Astrocyte (in vitro differentiated cells and primary cell): ENCODE measurements at regions not wholly inside any gene's neighbourhood (a gene's known extent, or its start where the extent isn't known, plus 50 kb on each side); places are given as distances from the start of the nearest gene placed in this dataset.

Source experiments
- DNase-seq: peaks from one replicate; pipeline ENCODE4 v3.0.0-alpha.2; 2010; ENCODE audit warnings: low read depth
- FAIRE-seq: peaks from 2 replicates; lab custom pipeline; 2011; peaks lifted over from hg19 to GRCh38; lab: Jason Lieb, UNC
- H2AFZ ChIP-seq: 2 replicates; pipeline ENCODE4 v1.6.0; 2012; ENCODE audit warnings: low read depth, low read length, inconsistent platforms
- H3K27ac ChIP-seq: 2 replicates; pipeline ENCODE4 v1.5.1; 2011; ENCODE audit warnings: low read depth, low read length, inconsistent platforms
- H3K27me3 ChIP-seq: 2 replicates; pipeline ENCODE4 v1.6.0; 2011; ENCODE audit warnings: low read length, inconsistent platforms; ENCODE audit not compliant: insufficient read depth
- H3K36me3 ChIP-seq: 2 replicates; pipeline ENCODE4 v1.5.1; 2011; ENCODE audit warnings: low read length, inconsistent platforms; ENCODE audit not compliant: insufficient read depth
- H3K4me1 ChIP-seq: 2 replicates; pipeline ENCODE4 v1.5.1; 2011; ENCODE audit warnings: low read length, inconsistent platforms; ENCODE audit not compliant: insufficient read depth
- H3K4me2 ChIP-seq: 2 replicates; pipeline ENCODE4 v1.6.0; 2012; ENCODE audit warnings: low read length, inconsistent platforms
- H3K4me3 ChIP-seq: 2 replicates; pipeline ENCODE4 v1.5.1; 2011; ENCODE audit warnings: low read depth, mild to moderate bottlenecking, low read length, inconsistent platforms; ENCODE audit not compliant: insufficient read depth
- H3K79me2 ChIP-seq: 2 replicates; pipeline ENCODE4 v1.6.0; 2012; ENCODE audit warnings: mild to moderate bottlenecking, low read length, inconsistent platforms; ENCODE audit not compliant: insufficient read depth
- H3K9ac ChIP-seq: 2 replicates; pipeline ENCODE4 v1.6.0; 2012; ENCODE audit warnings: mild to moderate bottlenecking, low read length, inconsistent platforms
- H3K9me3 ChIP-seq: 2 replicates; pipeline ENCODE4 v1.5.1; 2012; ENCODE audit warnings: low read depth, mild to moderate bottlenecking, low read length, inconsistent platforms; ENCODE audit not compliant: insufficient read depth
- H4K20me1 ChIP-seq: 2 replicates; pipeline ENCODE4 v1.6.0; 2012; ENCODE audit warnings: low read length, inconsistent platforms; ENCODE audit not compliant: insufficient read depth
- H3K27ac Mint-ChIP-seq: one replicate; pipeline ENCODE4 v1.8.0; 2021; ENCODE audit warnings: mild to moderate bottlenecking, mixed read lengths; ENCODE audit not compliant: unreplicated experiment
- H3K27me3 Mint-ChIP-seq: one replicate; pipeline ENCODE4 v1.8.0; 2021; ENCODE audit warnings: low read depth, mixed read lengths; ENCODE audit not compliant: unreplicated experiment
- H3K36me3 Mint-ChIP-seq: one replicate; pipeline ENCODE4 v1.8.0; 2021; ENCODE audit warnings: low read depth, mixed read lengths; ENCODE audit not compliant: unreplicated experiment
- H3K4me1 Mint-ChIP-seq: one replicate; pipeline ENCODE4 v1.8.0; 2021; ENCODE audit warnings: low read depth, mixed read lengths; ENCODE audit not compliant: unreplicated experiment
- H3K4me3 Mint-ChIP-seq: one replicate; pipeline ENCODE4 v1.8.0; 2021; ENCODE audit warnings: mild to moderate bottlenecking, moderate library complexity, mixed read lengths; ENCODE audit not compliant: unreplicated experiment
- H3K9me3 Mint-ChIP-seq: one replicate; pipeline ENCODE4 v1.8.0; 2021; ENCODE audit warnings: mild to moderate bottlenecking, mixed read lengths; ENCODE audit not compliant: unreplicated experiment
- CTCF ChIP-seq: IDR thresholded peaks from 2 replicates; pipeline ENCODE4 v1.5.1; 2011; ENCODE audit warnings: low read depth, mild to moderate bottlenecking, inconsistent platforms, low read length, moderate library complexity; ENCODE audit not compliant: insufficient read depth
- EZH2 ChIP-seq: IDR thresholded peaks from 2 replicates; pipeline ENCODE4 v1.6.1; 2012; ENCODE audit warnings: mild to moderate bottlenecking, low read length, inconsistent platforms; ENCODE audit not compliant: insufficient read depth

- no peaks in the 10 kb centered on the region for H3K36me3 Mint-ChIP-seq
- no peaks in the 10 kb centered on the region for H3K79me2 ChIP-seq
- TF ChIP-seq CTCF, result no peak
- TF ChIP-seq EZH2, result no peak
- H3K36me3 ChIP-seq, result no peaks in the 10 kb centered on the region
- DNase-seq (no peak), FAIRE-seq (no peak)
- no peaks in the 10 kb centered on the region for H3K27me3 ChIP-seq
- no peak overlapping the region for H3K4me3 ChIP-seq
- no peak overlapping the region for H2AFZ ChIP-seq
- no peak overlapping the region for H3K4me3 Mint-ChIP-seq
- H3K27me3 Mint-ChIP-seq, result peaks cover 41% of the 10 kb centered on the region
- peak overlapping the region; percentile 24 for H3K4me2 ChIP-seq
- H3K9me3 ChIP-seq, result no peaks in the 10 kb centered on the region
- no peaks in the 10 kb centered on the region for H3K4me1 ChIP-seq
- no peaks in the 10 kb centered on the region for H4K20me1 ChIP-seq
- H3K9me3 Mint-ChIP-seq, result peaks cover 5% of the 10 kb centered on the region
- no peak overlapping the region for H3K9ac ChIP-seq
- H3K27ac ChIP-seq, result no peak overlapping the region
- no peaks in the 10 kb centered on the region for H3K4me1 Mint-ChIP-seq
- H3K27ac Mint-ChIP-seq, result no peak overlapping the region
These were observed 196.9 kb downstream of the NRP2 start for GRCh38 chr2:205878999-205879762.

GRCh38 chr2:205877496-205877895, 195.2 kb downstream of the NRP2 start:
- Histone ChIP-seq H3K79me2 (no peaks in the 10 kb centered on the region), H3K4me1 (no peaks in the 10 kb centered on the region), H3K4me3 (no peak overlapping the region), H2AFZ (no peak overlapping the region), H3K27ac (no peak overlapping the region), H3K9me3 (no peaks in the 10 kb centered on the region), H3K9ac (no peak overlapping the region), H4K20me1 (no peaks in the 10 kb centered on the region), H3K27me3 (peaks cover 6% of the 10 kb centered on the region), H3K36me3 (no peaks in the 10 kb centered on the region), H3K4me2 (no peak overlapping the region)
- H3K9me3 Mint-ChIP-seq, result peaks cover 10% of the 10 kb centered on the region
- H3K27ac Mint-ChIP-seq, result no peak overlapping the region
- H3K36me3 Mint-ChIP-seq, result peaks cover 5% of the 10 kb centered on the region
- no peak overlapping the region for H3K4me3 Mint-ChIP-seq
- peaks cover 55% of the 10 kb centered on the region for H3K27me3 Mint-ChIP-seq
- TF ChIP-seq CTCF (no peak), EZH2 (no peak)
- no peak for FAIRE-seq
- H3K4me1 Mint-ChIP-seq, result no peaks in the 10 kb centered on the region
- no peak for DNase-seq

- Mint-ChIP-seq H3K4me1 (no peaks in the 10 kb centered on the region), H3K36me3 (peaks cover 5% of the 10 kb centered on the region), H3K4me3 (no peak overlapping the region), H3K27me3 (peaks cover 69% of the 10 kb centered on the region), H3K9me3 (peaks cover 11% of the 10 kb centered on the region), H3K27ac (no peak overlapping the region)
- FAIRE-seq (no peak), DNase-seq (no peak)
- TF ChIP-seq EZH2, result no peak
- TF ChIP-seq CTCF, result no peak
- no peaks in the 10 kb centered on the region for H4K20me1 ChIP-seq
- H2AFZ ChIP-seq, result no peak overlapping the region
- peaks cover 7% of the 10 kb centered on the region for H3K27me3 ChIP-seq
- H3K4me1 ChIP-seq, result no peaks in the 10 kb centered on the region
- no peak overlapping the region for H3K9ac ChIP-seq
- no peak overlapping the region for H3K4me2 ChIP-seq
- no peaks in the 10 kb centered on the region for H3K36me3 ChIP-seq
- H3K79me2 ChIP-seq, result no peaks in the 10 kb centered on the region
- no peak overlapping the region for H3K4me3 ChIP-seq
- H3K9me3 ChIP-seq, result no peaks in the 10 kb centered on the region
- H3K27ac ChIP-seq, result no peak overlapping the region
These were observed 193.8 kb downstream of the NRP2 start for GRCh38 chr2:205876127-205876526.
